Loucy (cell line): ENCODE measurements at regions not wholly inside any gene's neighbourhood (a gene's known extent, or its start where the extent isn't known, plus 50 kb on each side); places are given as distances from the start of the nearest gene placed in this dataset.

Experiments used
- CTCF ChIP-seq: fragments of 200-600 bp; sonication (generic); conservative IDR thresholded peaks from 2 replicates; pipeline ENCODE4 v1.5.1; 2014; ENCODE audit warnings: mild to moderate bottlenecking, antibody characterized with exemption, low read length
- EZH2phosphoT487 ChIP-seq: fragments of 200-600 bp; IDR thresholded peaks from 2 replicates; pipeline ENCODE4 v1.6.1; 2018; ENCODE audit warnings: antibody characterized with exemption, mild to moderate bottlenecking, moderate library complexity, borderline replicate concordance

- TF ChIP-seq EZH2phosphoT487 (no peak), CTCF (no peak)
Observed at GRCh38 chr10:78870458-78870857, 198.3 kb upstream of the ZMIZ1 start.
